GM12878 (cell line): ENCODE measurements at regions not wholly inside any gene's neighbourhood (a gene's known extent, or its start where the extent isn't known, plus 50 kb on each side); places are given as distances from the start of the nearest gene placed in this dataset.

ENCODE experiments used
- ATAC-seq: fragments of 200-7000 bp; cut with Tn5 transposase; 3 replicates; pipeline ENCODE4 v1.9.1; 2020; ENCODE audit warnings: mild to moderate bottlenecking, moderate library complexity
- BruUV-seq: library from RNA; stranded (reverse); fragments of 400-500 nt; replicated peaks from 2 replicates; lab custom pipeline; 2021; lab: Mats Ljungman, UMichigan
- CTCF ChIA-PET: fragments of 300-600 bp; sonication (Branson Sonifier 250); formaldehyde crosslinking; extraction: SDS; loops from one replicate; lab custom pipeline; 2021; ENCODE audit warnings: inconsistent platforms; lab: Yijun Ruan, JAX
- POLR2A ChIA-PET: fragments of 350-600 bp; formaldehyde crosslinking; extraction: SDS; loops from one replicate; lab custom pipeline; 2021; ENCODE audit warnings: inconsistent platforms; lab: Charles Lee
- RAD21 ChIA-PET: fragments of 300-600 bp; sonication (Branson Sonifier 250); formaldehyde crosslinking; loops from one replicate; lab custom pipeline; 2023; ENCODE audit warnings: antibody characterized with exemption; ENCODE audit not compliant: unreplicated experiment; lab: Charles Lee
- SMC1A ChIA-PET: fragments of 300-600 bp; sonication (Branson Sonifier 250); formaldehyde crosslinking; loops from one replicate; lab custom pipeline; 2023; ENCODE audit not compliant: unreplicated experiment, uncharacterized antibody; lab: Charles Lee
- DNase-seq: peaks from one replicate; pipeline ENCODE4 v3.0.0-alpha.2; 2011; ENCODE audit warnings: low read depth, low spot score
- FAIRE-seq: peaks from 3 replicates; lab custom pipeline; 2011; peaks lifted over from hg19 to GRCh38; lab: Jason Lieb, UNC
- H2AFZ ChIP-seq: 2 replicates; pipeline ENCODE4 v1.6.0; 2011; ENCODE audit warnings: low read depth, low read length, control low read depth; ENCODE audit not compliant: control insufficient read depth
- H3K27ac ChIP-seq: 2 replicates; pipeline ENCODE4 v1.5.1; 2011; ENCODE audit warnings: control low read depth; ENCODE audit not compliant: control insufficient read depth, insufficient read depth
- H3K27me3 ChIP-seq, 2 experiments: replicated peaks in 1 of 2; 2 replicates each; pipeline versions ENCODE4 v1.6.0 to v1.6.1; 2011; ENCODE audit warnings: low read length in 1 of 2; ENCODE audit not compliant: control insufficient read depth in 2 of 2, insufficient read depth in 2 of 2
- H3K36me3 ChIP-seq, 2 experiments: 2 replicates each; pipeline ENCODE4 v1.5.1; 2011; ENCODE audit warnings: low read length in 1 of 2; ENCODE audit not compliant: control insufficient read depth in 2 of 2, insufficient read depth in 2 of 2
- H3K4me1 ChIP-seq: 2 replicates; pipeline ENCODE4 v1.6.1; 2011; ENCODE audit warnings: mild to moderate bottlenecking, low read length, moderate library complexity, mixed read lengths; ENCODE audit not compliant: control insufficient read depth, insufficient read depth
- H3K4me2 ChIP-seq: 2 replicates; pipeline ENCODE4 v1.6.0; 2011; ENCODE audit warnings: control low read depth; ENCODE audit not compliant: control insufficient read depth, insufficient read depth
- H3K4me3 ChIP-seq: fragments of 200-600 bp; sonication (generic); 2 replicates; pipeline ENCODE4 v1.5.1; 2016
- H3K79me2 ChIP-seq: 2 replicates; pipeline ENCODE4 v1.6.0; 2011; ENCODE audit warnings: low read length; ENCODE audit not compliant: control insufficient read depth, insufficient read depth
- H3K9ac ChIP-seq: 2 replicates; pipeline ENCODE4 v1.8.0; 2011; ENCODE audit warnings: low read length, control low read depth, mixed read lengths; ENCODE audit not compliant: control insufficient read depth, insufficient read depth
- H3K9me3 ChIP-seq: replicated peaks from 3 replicates; pipeline ENCODE4 v1.5.1; 2011; ENCODE audit warnings: mild to moderate bottlenecking, low read length; ENCODE audit not compliant: control insufficient read depth, insufficient read depth
- H4K20me1 ChIP-seq: 2 replicates; pipeline ENCODE4 v1.6.0; 2011; ENCODE audit not compliant: control insufficient read depth, insufficient read depth
- PAX5 ChIP-seq: IDR thresholded peaks from 2 replicates; pipeline ENCODE4 v1.6.1; 2011; ENCODE audit warnings: low read depth, low read length, borderline replicate concordance
- YY1 ChIP-seq: IDR thresholded peaks from 2 replicates; pipeline ENCODE4 v1.6.1; 2011; ENCODE audit warnings: low read depth, mild to moderate bottlenecking, low read length
- ZBTB4 ChIP-seq: fragments of 450-650 bp; formaldehyde crosslinking; IDR thresholded peaks from 2 replicates; pipeline ENCODE4 v1.4.0; 2022; ENCODE audit warnings: mild to moderate bottlenecking, moderate library complexity
- ZNF217 ChIP-seq: fragments of 450-650 bp; IDR thresholded peaks from 2 replicates; pipeline ENCODE4 v1.6.1; 2017; ENCODE audit warnings: antibody characterized with exemption, mild to moderate bottlenecking
- WGBS: methylation state at CpG from one replicate; pipeline ENCODE4 v1.1.6; 2016; ENCODE audit warnings: low lambda C conversion rate; ENCODE audit not compliant: insufficient replicate concordance, insufficient coverage; ENCODE audit errors: missing lambda C conversion rate; 5-methylcytosine and 5-hydroxymethylcytosine counted together
- in situ Hi-C: fragments of 300-500 bp; cut with MboI; formaldehyde crosslinking; loops from 9 replicates; pipeline ENCODE4 v1.14.3; 2018; ENCODE audit warnings: mixed read lengths
- intact Hi-C: fragments of 100-400 bp; cut with micrococcal nuclease; formaldehyde crosslinking; loops from one replicate; pipeline ENCODE4 v1.14.2; 2022; ENCODE audit not compliant: unreplicated experiment
- TF ChIP-seq, protein P1 (sequence below), 3 experiments: IDR thresholded peaks in 2 of 3; conservative IDR thresholded peaks in 1 of 3; 2 replicates each; pipeline ENCODE4 v1.5.1; 2011; ENCODE audit warnings: low read depth in 3 of 3, low read length in 3 of 3, mild to moderate bottlenecking in 3 of 3, control low read depth in 2 of 3, moderate library complexity in 2 of 3, inconsistent platforms in 1 of 3, mixed read lengths in 1 of 3; ENCODE audit not compliant: control insufficient read depth in 2 of 3, insufficient read depth in 1 of 3; ENCODE audit errors: extremely low read depth in 1 of 3

DNA sequence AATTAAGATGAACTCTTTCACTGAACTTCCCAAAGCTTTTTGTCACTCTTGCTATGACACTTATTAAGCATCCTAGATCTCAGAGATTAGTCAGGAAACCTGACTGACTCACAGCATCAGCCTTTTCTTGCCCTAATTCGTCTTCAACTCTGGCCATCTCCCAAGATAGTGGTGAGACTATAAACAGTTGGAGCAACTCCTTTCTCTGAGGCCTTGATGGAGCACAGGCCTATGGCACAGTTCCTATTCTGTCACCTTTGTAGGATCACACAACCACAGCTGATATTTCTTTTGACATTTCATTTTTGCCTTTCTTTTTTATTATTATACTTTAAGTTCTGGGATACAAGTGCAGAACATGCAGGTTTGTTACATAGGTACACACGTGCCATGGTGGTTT is 217.6 kb downstream of the PRR32 start:
- in situ Hi-C loops: no loop called here
- 3% methylated on average over 2 of the region's 2 CpGs for WGBS
- no peak for FAIRE-seq

More for the DNA sequence above, 217.6 kb downstream of the PRR32 start:
- SMC1A ChIA-PET: interaction anchor here (0.7 kb wide), 1 partner anchor 267 kb away, joined by 3 read pairs; no protein-coding TSS in a partner anchor
- H3K79me2 ChIP-seq: no peaks in the 10 kb centered on the region
- no peak overlapping the region for H3K27ac ChIP-seq
- no peak overlapping the region for H3K4me2 ChIP-seq
- no peaks in the 10 kb centered on the region for H3K27me3 ChIP-seq
- RAD21 ChIA-PET: no interaction called here
- BruUV-seq: no TSS peak
- H3K36me3 ChIP-seq: no peaks in the 10 kb centered on the region
- no peak for DNase-seq
- TF ChIP-seq ZNF217 (no peak), PAX5 (no peak), YY1 (no peak), ZBTB4 (no peak)
- TF ChIP-seq, protein P1, sequence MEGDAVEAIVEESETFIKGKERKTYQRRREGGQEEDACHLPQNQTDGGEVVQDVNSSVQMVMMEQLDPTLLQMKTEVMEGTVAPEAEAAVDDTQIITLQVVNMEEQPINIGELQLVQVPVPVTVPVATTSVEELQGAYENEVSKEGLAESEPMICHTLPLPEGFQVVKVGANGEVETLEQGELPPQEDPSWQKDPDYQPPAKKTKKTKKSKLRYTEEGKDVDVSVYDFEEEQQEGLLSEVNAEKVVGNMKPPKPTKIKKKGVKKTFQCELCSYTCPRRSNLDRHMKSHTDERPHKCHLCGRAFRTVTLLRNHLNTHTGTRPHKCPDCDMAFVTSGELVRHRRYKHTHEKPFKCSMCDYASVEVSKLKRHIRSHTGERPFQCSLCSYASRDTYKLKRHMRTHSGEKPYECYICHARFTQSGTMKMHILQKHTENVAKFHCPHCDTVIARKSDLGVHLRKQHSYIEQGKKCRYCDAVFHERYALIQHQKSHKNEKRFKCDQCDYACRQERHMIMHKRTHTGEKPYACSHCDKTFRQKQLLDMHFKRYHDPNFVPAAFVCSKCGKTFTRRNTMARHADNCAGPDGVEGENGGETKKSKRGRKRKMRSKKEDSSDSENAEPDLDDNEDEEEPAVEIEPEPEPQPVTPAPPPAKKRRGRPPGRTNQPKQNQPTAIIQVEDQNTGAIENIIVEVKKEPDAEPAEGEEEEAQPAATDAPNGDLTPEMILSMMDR (IDR thresholded peaks at IDR 0.05 in 2 of 3, conservative IDR thresholded peaks at IDR 0.05 in 1 of 3; ENCODE audit: control insufficient read depth in 2 of 3, extremely low read depth in 1 of 3, insufficient read depth in 1 of 3, low read depth in 3 of 3, low read length in 3 of 3): no peak
- no peak overlapping the region for H2AFZ ChIP-seq
- no peaks in the 10 kb centered on the region for H3K4me1 ChIP-seq
- POLR2A ChIA-PET: no interaction called here
- intact Hi-C loops: loop anchor here (5.0 kb wide), 1 partner anchor 265 kb away; no protein-coding TSS in a partner anchor
- no peak overlapping the region for H3K9ac ChIP-seq
- H3K4me3 ChIP-seq: no peak overlapping the region
- no peaks in the 10 kb centered on the region for H4K20me1 ChIP-seq
- no peaks in the 10 kb centered on the region for H3K9me3 ChIP-seq
- no peak for ATAC-seq
- CTCF ChIA-PET: no interaction called here
